GM18511 (cell line): ENCODE measurements at regions not wholly inside any gene's neighbourhood (a gene's known extent, or its start where the extent isn't known, plus 50 kb on each side); places are given as distances from the start of the nearest gene placed in this dataset.
"Not testable (repeated sequence)": the region's sequence is repeated elsewhere in the genome, so short reads cannot be mapped to it uniquely, and the experiment has no call there.

Experiments used
- ATAC-seq: cut with Tn5 transposase; IDR thresholded peaks from one replicate; pipeline ENCODE4 v1.9.1; 2021; ENCODE audit warnings: mild to moderate bottlenecking, moderate library complexity; ENCODE audit not compliant: unreplicated experiment

- ATAC-seq: no peak
Measured at GRCh38 chr6:81909981-81910900, 157.8 kb upstream of the TENT5A start.

- no peak for ATAC-seq
Measured at GRCh38 chr6:81909162-81909561, 156.7 kb upstream of the TENT5A start.

GRCh38 chr6:81906709-81907204 is 154.3 kb upstream of the TENT5A start:
- peak; percentile 78 for ATAC-seq

GRCh38 chr6:81906041-81906440 is 153.6 kb upstream of the TENT5A start:
- no peak for ATAC-seq

- no peak for ATAC-seq
Measured at GRCh38 chr6:81901551-81901966, 149.1 kb upstream of the TENT5A start.

- peak; percentile 93 for ATAC-seq
Measured at GRCh38 chr6:81900616-81901015, 148.1 kb upstream of the TENT5A start.

- ATAC-seq: no peak
Measured at GRCh38 chr6:81897793-81898192, 145.3 kb upstream of the TENT5A start.

GRCh38 chr6:81896525-81897503 is 144.3 kb upstream of the TENT5A start:
- ATAC-seq: no peak

GRCh38 chr6:81895511-81896185 is 143.2 kb upstream of the TENT5A start:
- no peak for ATAC-seq

- ATAC-seq: no peak
Measured at GRCh38 chr6:81894788-81895271, 142.3 kb upstream of the TENT5A start.

- no peak for ATAC-seq
Measured at GRCh38 chr6:81894306-81894705, 141.8 kb upstream of the TENT5A start.

GRCh38 chr6:81892891-81893290 is 140.4 kb upstream of the TENT5A start:
- no peak for ATAC-seq

- no peak for ATAC-seq
Measured at GRCh38 chr6:81891874-81892273, 139.4 kb upstream of the TENT5A start.

GRCh38 chr6:81890846-81891245 is 138.4 kb upstream of the TENT5A start:
- ATAC-seq: no peak

GRCh38 chr6:81889377-81890053 is 137.0 kb upstream of the TENT5A start:
- no peak for ATAC-seq

GRCh38 chr6:81886909-81887308 is 134.4 kb upstream of the TENT5A start:
- not testable (repeated sequence) for ATAC-seq

- no peak for ATAC-seq
Measured at GRCh38 chr6:81886157-81886556, 133.7 kb upstream of the TENT5A start.

GRCh38 chr6:81881660-81882059 is 129.2 kb upstream of the TENT5A start:
- ATAC-seq: no peak

GRCh38 chr6:81878479-81878878 is 126.0 kb upstream of the TENT5A start:
- ATAC-seq: no peak

GRCh38 chr6:81876971-81877370 is 124.5 kb upstream of the TENT5A start:
- no peak for ATAC-seq
